ENCODE measurements at regions not wholly inside any gene's neighbourhood (a gene's known extent, or its start where the extent isn't known, plus 50 kb on each side); places are given as distances from the start of the nearest gene placed in this dataset.

DNA sequence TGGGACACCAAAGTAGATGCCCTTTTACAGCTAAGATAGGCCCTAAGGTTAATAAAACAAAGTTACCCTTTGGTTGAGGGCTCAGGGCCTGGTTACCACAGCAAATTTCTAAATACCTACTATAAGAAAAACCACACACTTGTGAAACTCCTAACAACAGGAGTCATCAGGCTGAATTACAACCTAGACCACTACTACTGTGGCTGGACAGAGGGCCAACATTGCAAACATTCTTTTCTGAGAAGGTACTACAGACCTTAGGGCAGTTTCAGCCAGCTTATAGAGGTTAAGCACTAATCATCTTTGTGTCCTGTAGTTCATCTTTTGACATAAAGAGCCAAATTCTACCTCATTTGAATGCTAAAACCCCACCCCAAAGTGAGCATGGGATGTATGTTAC, 504.0 kb downstream of the RAPGEF2 start (continued):
- TF ChIP-seq FOSB (CRISPR knock-in tag; IDR thresholded peaks at IDR 0.05) (no peak), SMC3 (IDR thresholded peaks at IDR 0.05) (no peak), POLR2AphosphoS2 (conservative IDR thresholded peaks at IDR 0.05; ENCODE audit: low read length) (no peak), SREBF2 (IDR thresholded peaks at IDR 0.05) (no peak), GATA3 (IDR thresholded peaks at IDR 0.05; ENCODE audit: borderline replicate concordance) (no peak), HES2 (IDR thresholded peaks at IDR 0.05) (no peak), CHD2 (IDR thresholded peaks at IDR 0.05; ENCODE audit: low read length, partially characterized antibody) (no peak)

GRCh38 chr4:159607809-159608208, 504.9 kb downstream of the RAPGEF2 start:
- no peak for TF ChIP-seq NR3C1 (IDR thresholded peaks at IDR 0.05)
- H3K4me1 ChIP-seq: no peaks in the 10 kb centered on the region
- no peak overlapping the region for H3K27ac ChIP-seq
- CTCF ChIA-PET: no interaction called here
- ATAC-seq (no peak), DNase-seq (ENCODE audit: low read depth in 1 of 2, low spot score in 1 of 2) (no peak), FAIRE-seq (no peak)
- no peaks in the 10 kb centered on the region for H3K9me3 ChIP-seq
- 89% methylated on average over 1 of the region's 1 CpG for WGBS (ENCODE audit: missing lambda C conversion rate)
- H3K4me2 ChIP-seq: no peak overlapping the region
- POLR2A ChIA-PET: no interaction called here
- no peak overlapping the region for H3K4me3 ChIP-seq

DNA sequence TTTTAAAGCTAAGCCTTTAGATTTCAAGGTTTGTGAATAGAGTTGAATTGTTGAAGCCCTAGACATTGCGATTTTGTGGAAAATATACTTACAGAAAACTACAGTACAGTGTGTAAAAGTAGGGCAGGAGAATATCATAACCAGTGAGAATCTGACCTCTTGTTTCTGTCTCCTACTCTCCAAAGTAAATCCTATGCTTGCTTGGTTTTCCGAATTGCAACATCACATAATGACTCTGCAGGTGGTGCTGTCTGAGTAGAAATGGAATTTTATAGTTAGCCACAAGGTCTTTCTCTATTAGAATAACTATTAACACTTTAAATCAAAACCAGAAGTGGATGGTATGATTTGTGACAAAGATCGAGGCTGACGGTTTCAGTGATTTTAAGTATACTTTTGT, 505.6 kb downstream of the RAPGEF2 start:
- Histone ChIP-seq H3K27ac (no peak overlapping the region), H3K4me3 (no peak overlapping the region), H3K4me1 (no peaks in the 10 kb centered on the region), H3K9me3 (no peaks in the 10 kb centered on the region), H3K4me2 (no peak overlapping the region)
- ATAC-seq (no peak), DNase-seq (ENCODE audit: low read depth in 1 of 2, low spot score in 1 of 2) (no peak), FAIRE-seq (no peak)
- CTCF ChIA-PET: no interaction called here
- POLR2A ChIA-PET: no interaction called here
- no peak for TF ChIP-seq REST (IDR thresholded peaks at IDR 0.05)
- TF ChIP-seq, protein P1, sequence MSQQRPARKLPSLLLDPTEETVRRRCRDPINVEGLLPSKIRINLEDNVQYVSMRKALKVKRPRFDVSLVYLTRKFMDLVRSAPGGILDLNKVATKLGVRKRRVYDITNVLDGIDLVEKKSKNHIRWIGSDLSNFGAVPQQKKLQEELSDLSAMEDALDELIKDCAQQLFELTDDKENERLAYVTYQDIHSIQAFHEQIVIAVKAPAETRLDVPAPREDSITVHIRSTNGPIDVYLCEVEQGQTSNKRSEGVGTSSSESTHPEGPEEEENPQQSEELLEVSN (IDR thresholded peaks at IDR 0.05; ENCODE audit: borderline replicate concordance, low read depth): no peak
- TF ChIP-seq ATOH8 (CRISPR knock-in tag; IDR thresholded peaks at IDR 0.05; ENCODE audit: low read depth): no peak
- no peak for TF ChIP-seq KDM1A (IDR thresholded peaks at IDR 0.05; ENCODE audit: low read depth)
- TF ChIP-seq HOXB5 (CRISPR knock-in tag; IDR thresholded peaks at IDR 0.05): no peak
- no peak for TF ChIP-seq ZFP36 (IDR thresholded peaks at IDR 0.05; ENCODE audit: borderline replicate concordance, partially characterized antibody)
- TF ChIP-seq MYC (IDR thresholded peaks at IDR 0.05; ENCODE audit: borderline replicate concordance, low read length): no peak
- TF ChIP-seq HES2 (IDR thresholded peaks at IDR 0.05): no peak
- no peak for TF ChIP-seq CBX2 (IDR thresholded peaks at IDR 0.05; ENCODE audit: borderline replicate concordance, low read depth)
- no peak for TF ChIP-seq POLR2AphosphoS2 (conservative IDR thresholded peaks at IDR 0.05; ENCODE audit: low read length)
- no peak for TF ChIP-seq MAFK (IDR thresholded peaks at IDR 0.05; ENCODE audit: partially characterized antibody)
- no peak for TF ChIP-seq PHF8 (IDR thresholded peaks at IDR 0.05; ENCODE audit: borderline replicate concordance, low read depth)
- no peak for TF ChIP-seq CHD2 (IDR thresholded peaks at IDR 0.05; ENCODE audit: low read length, partially characterized antibody)
- no peak for TF ChIP-seq RCOR1 (IDR thresholded peaks at IDR 0.05; ENCODE audit: low read depth, low read length)
- no peak for TF ChIP-seq NFE2L2 (conservative IDR thresholded peaks at IDR 0.05; ENCODE audit: low read length)
- TF ChIP-seq MAZ (IDR thresholded peaks at IDR 0.05; ENCODE audit: borderline replicate concordance, low read depth, low read length): no peak
- 14% methylated on average over 4 of the region's 4 CpGs for WGBS (ENCODE audit: missing lambda C conversion rate)
